DOHH2 (cell line): ENCODE measurements at regions not wholly inside any gene's neighbourhood (a gene's known extent, or its start where the extent isn't known, plus 50 kb on each side); places are given as distances from the start of the nearest gene placed in this dataset.

Experiments used
- CTCF ChIP-seq: fragments of 200-600 bp; sonication (generic); IDR thresholded peaks from one replicate; pipeline ENCODE4 v1.5.1; 2014; ENCODE audit warnings: antibody characterized with exemption, mild to moderate bottlenecking, low read depth, low read length; ENCODE audit not compliant: poor library complexity, severe bottlenecking
- EZH2phosphoT487 ChIP-seq: fragments of 200-600 bp; sonication (generic); IDR thresholded peaks from 2 replicates; pipeline ENCODE4 v1.6.1; 2017; ENCODE audit warnings: borderline replicate concordance, mild to moderate bottlenecking, antibody characterized with exemption, low read length, moderate library complexity, mixed read lengths

- TF ChIP-seq EZH2phosphoT487 (no peak), CTCF (no peak)
Observed at GRCh38 chr17:55965051-55965450, 188.2 kb upstream of the ANKFN1 start.
